ENCODE measurements at regions not wholly inside any gene's neighbourhood (a gene's known extent, or its start where the extent isn't known, plus 50 kb on each side); places are given as distances from the start of the nearest gene placed in this dataset.

GRCh38 chr18:38368246-38368645 is 802.6 kb upstream of the CELF4 start:
- DNase-seq, result no peak

GRCh38 chr18:38367473-38367872 is 801.9 kb upstream of the CELF4 start:
- no peak for DNase-seq

GRCh38 chr18:38362286-38362792 is 796.7 kb upstream of the CELF4 start:
- no peak for DNase-seq

GRCh38 chr18:38358805-38359657 is 793.4 kb upstream of the CELF4 start:
- DNase-seq, result no peak

GRCh38 chr18:38353149-38353548 is 787.6 kb upstream of the CELF4 start:
- DNase-seq, result no peak

GRCh38 chr18:38350141-38350540 is 784.5 kb upstream of the CELF4 start:
- DNase-seq, result no peak

- DNase-seq, result no peak
Measured at GRCh38 chr18:38330573-38330972, 765.0 kb upstream of the CELF4 start.

GRCh38 chr18:38329145-38329544 is 763.5 kb upstream of the CELF4 start:
- no peak for DNase-seq

- no peak for DNase-seq
Measured at GRCh38 chr18:38322206-38322605, 756.6 kb upstream of the CELF4 start.

GRCh38 chr18:38321262-38321661 is 755.7 kb upstream of the CELF4 start:
- DNase-seq, result no peak

- DNase-seq, result no peak
Measured at GRCh38 chr18:38318416-38318815, 752.8 kb upstream of the CELF4 start.

GRCh38 chr18:38313831-38314230 is 748.2 kb upstream of the CELF4 start:
- no peak for DNase-seq

- no peak for DNase-seq
Measured at GRCh38 chr18:38312532-38312931, 746.9 kb upstream of the CELF4 start.

GRCh38 chr18:38310936-38311335 is 745.3 kb upstream of the CELF4 start:
- DNase-seq, result no peak

GRCh38 chr18:38307914-38308313 is 742.3 kb upstream of the CELF4 start:
- DNase-seq, result no peak

- DNase-seq, result no peak
Measured at GRCh38 chr18:38305961-38306360, 740.4 kb upstream of the CELF4 start.

GRCh38 chr18:38301621-38302020 is 736.0 kb upstream of the CELF4 start:
- no peak for DNase-seq

- DNase-seq, result no peak
Measured at GRCh38 chr18:38297910-38298309, 732.3 kb upstream of the CELF4 start.

- DNase-seq, result no peak
Measured at GRCh38 chr18:38290229-38290628, 724.6 kb upstream of the CELF4 start.

GRCh38 chr18:38284972-38285371 is 719.4 kb upstream of the CELF4 start:
- DNase-seq, result no peak

- DNase-seq, result no peak
Measured at GRCh38 chr18:38263066-38263465, 697.5 kb upstream of the CELF4 start.

- no peak for DNase-seq
Measured at GRCh38 chr18:38262661-38263060, 697.1 kb upstream of the CELF4 start.

GRCh38 chr18:38257661-38258060 is 692.1 kb upstream of the CELF4 start:
- no peak for DNase-seq

- DNase-seq, result no peak
Measured at GRCh38 chr18:38256366-38256765, 690.8 kb upstream of the CELF4 start.

- no peak for DNase-seq
Measured at GRCh38 chr18:38250971-38251370, 685.4 kb upstream of the CELF4 start.
